ENCODE measurements at regions not wholly inside any gene's neighbourhood (a gene's known extent, or its start where the extent isn't known, plus 50 kb on each side); places are given as distances from the start of the nearest gene placed in this dataset.

DNA sequence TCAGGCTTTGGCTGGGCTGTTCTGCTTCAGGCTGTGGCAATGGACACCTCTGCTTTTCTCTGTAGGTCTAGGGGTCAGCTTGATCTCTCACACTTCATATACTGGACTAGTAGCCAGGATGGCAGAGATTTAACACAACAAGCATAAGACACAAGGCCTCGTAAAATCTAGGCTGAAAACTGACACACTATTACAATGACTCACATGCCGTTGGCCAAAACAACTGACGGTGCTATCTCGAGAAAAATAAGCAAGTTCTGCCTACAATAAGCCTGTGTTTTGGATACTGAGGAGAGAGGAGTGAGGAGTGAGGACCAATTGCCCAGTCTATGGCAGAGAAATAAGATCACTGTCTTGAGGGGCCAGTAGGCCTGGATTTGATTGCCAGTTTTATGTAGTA, 840.7 kb upstream of the ADAMTS5 start:
- TF ChIP-seq, protein P1, sequence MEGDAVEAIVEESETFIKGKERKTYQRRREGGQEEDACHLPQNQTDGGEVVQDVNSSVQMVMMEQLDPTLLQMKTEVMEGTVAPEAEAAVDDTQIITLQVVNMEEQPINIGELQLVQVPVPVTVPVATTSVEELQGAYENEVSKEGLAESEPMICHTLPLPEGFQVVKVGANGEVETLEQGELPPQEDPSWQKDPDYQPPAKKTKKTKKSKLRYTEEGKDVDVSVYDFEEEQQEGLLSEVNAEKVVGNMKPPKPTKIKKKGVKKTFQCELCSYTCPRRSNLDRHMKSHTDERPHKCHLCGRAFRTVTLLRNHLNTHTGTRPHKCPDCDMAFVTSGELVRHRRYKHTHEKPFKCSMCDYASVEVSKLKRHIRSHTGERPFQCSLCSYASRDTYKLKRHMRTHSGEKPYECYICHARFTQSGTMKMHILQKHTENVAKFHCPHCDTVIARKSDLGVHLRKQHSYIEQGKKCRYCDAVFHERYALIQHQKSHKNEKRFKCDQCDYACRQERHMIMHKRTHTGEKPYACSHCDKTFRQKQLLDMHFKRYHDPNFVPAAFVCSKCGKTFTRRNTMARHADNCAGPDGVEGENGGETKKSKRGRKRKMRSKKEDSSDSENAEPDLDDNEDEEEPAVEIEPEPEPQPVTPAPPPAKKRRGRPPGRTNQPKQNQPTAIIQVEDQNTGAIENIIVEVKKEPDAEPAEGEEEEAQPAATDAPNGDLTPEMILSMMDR (IDR thresholded peaks at IDR 0.05; ENCODE audit: insufficient read depth, low read depth, low read length): no peak
- no peak for TF ChIP-seq EZH2 (IDR thresholded peaks at IDR 0.05; ENCODE audit: insufficient read depth, low read length)
